Epithelial cell of esophagus (primary cell): ENCODE measurements at regions not wholly inside any gene's neighbourhood (a gene's known extent, or its start where the extent isn't known, plus 50 kb on each side); places are given as distances from the start of the nearest gene placed in this dataset.

Experiments
- DNase-seq: peaks from one replicate; pipeline ENCODE4 v3.0.0; 2010; ENCODE audit warnings: low read depth
- H3K4me3 ChIP-seq: 2 replicates; pipeline ENCODE4 v1.5.1; 2011; ENCODE audit warnings: mild to moderate bottlenecking, low read length, control low read depth
- TF ChIP-seq, protein P1 (sequence below): IDR thresholded peaks from 2 replicates; pipeline ENCODE4 v1.5.1; 2011; ENCODE audit warnings: low read depth, mild to moderate bottlenecking, low read length, control low read depth, inconsistent platforms; ENCODE audit not compliant: insufficient read depth; ENCODE audit errors: missing control alignments

DNA sequence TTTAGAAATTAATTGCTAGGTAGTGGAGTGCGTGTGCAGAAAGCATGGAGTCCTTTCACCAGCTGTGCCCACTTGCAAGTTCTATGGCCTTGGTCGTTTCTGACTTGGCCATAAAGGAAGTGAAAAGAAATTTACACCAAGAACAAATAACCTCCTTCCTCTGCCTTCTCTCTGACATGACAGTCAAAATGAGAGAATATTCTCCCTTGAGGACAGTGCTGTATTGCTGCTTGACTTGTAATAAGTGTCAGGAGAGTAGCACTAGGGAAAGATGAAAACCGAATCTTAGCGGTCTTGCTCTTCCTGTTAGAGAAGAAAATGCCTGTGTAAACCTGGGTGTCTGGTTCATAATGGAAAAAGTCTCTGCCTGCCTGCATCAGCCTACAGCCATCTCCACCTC is 333.1 kb upstream of the RAG2 start:
- DNase-seq, result no peak
- no peak overlapping the region for H3K4me3 ChIP-seq
- TF ChIP-seq, protein P1, sequence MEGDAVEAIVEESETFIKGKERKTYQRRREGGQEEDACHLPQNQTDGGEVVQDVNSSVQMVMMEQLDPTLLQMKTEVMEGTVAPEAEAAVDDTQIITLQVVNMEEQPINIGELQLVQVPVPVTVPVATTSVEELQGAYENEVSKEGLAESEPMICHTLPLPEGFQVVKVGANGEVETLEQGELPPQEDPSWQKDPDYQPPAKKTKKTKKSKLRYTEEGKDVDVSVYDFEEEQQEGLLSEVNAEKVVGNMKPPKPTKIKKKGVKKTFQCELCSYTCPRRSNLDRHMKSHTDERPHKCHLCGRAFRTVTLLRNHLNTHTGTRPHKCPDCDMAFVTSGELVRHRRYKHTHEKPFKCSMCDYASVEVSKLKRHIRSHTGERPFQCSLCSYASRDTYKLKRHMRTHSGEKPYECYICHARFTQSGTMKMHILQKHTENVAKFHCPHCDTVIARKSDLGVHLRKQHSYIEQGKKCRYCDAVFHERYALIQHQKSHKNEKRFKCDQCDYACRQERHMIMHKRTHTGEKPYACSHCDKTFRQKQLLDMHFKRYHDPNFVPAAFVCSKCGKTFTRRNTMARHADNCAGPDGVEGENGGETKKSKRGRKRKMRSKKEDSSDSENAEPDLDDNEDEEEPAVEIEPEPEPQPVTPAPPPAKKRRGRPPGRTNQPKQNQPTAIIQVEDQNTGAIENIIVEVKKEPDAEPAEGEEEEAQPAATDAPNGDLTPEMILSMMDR, result no peak

GRCh38 chr11:36930256-36930655 is 332.2 kb upstream of the RAG2 start:
- DNase-seq, result no peak
- TF ChIP-seq, protein P1, result no peak
- H3K4me3 ChIP-seq, result no peak overlapping the region

GRCh38 chr11:36929401-36929800 is 331.4 kb upstream of the RAG2 start:
- no peak for DNase-seq
- TF ChIP-seq, protein P1, result no peak

GRCh38 chr11:36928621-36929020 is 330.6 kb upstream of the RAG2 start:
- TF ChIP-seq, protein P1, result no peak
- no peak for DNase-seq
- H3K4me3 ChIP-seq, result no peak overlapping the region

More at GRCh38 chr11:36929401-36929800, 331.4 kb upstream of the RAG2 start:
- H3K4me3 ChIP-seq, result no peak overlapping the region

DNA sequence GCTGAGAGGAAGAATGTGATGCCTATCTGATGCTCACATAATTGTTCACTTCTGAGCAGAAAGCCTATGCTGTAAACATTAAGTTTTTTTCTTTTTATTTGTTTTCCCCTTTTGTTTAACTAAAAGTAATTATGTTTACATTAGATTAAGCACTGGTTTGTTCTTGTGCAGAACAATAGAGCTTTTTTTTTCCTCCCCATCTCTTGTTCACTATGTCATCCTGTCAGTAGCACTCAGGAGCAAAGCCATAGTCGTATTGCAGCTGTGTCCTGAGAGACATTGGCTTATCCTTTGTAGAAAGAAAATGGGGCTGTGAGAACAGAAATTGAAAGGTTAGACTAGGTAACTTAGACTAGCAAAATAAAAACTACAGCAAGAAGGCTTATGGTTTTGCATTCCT is 301.8 kb upstream of the RAG2 start:
- no peak for DNase-seq
- TF ChIP-seq, protein P1, result no peak
- no peak overlapping the region for H3K4me3 ChIP-seq

- no peak for DNase-seq
- no peak overlapping the region for H3K4me3 ChIP-seq
- TF ChIP-seq, protein P1, result no peak
These were observed 292.8 kb upstream of the RAG2 start for GRCh38 chr11:36890841-36891240.

DNA sequence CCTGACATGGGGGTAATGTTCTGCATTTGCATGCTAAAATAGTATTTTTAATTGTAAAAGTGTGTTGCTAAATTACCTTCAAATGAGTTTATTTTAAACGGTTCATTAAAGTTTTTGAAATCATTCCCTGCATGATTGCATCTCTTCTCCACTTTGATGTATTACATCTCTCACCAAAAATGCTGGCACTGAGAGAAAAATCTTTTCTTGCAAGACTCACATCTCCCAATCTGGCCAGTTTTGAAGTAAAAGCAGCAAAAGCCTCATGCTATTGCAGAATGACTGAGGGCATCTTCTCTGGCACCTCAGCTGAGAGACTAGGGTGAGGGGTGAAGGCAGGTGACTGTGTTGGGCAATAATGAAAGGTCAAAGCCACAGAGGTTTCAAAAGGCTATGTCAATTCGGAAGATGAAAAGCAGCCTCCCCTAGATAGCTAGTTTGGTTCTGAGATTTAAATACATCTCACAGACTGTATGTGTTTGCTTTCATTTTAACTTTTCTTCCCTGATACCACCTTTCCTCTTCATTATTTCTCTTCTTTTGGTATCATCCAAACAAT is 292.2 kb upstream of the RAG2 start:
- TF ChIP-seq, protein P1, result no peak

More for the DNA sequence above, 292.2 kb upstream of the RAG2 start:
- DNase-seq, result no peak
- no peak overlapping the region for H3K4me3 ChIP-seq
